ENCODE measurements at regions not wholly inside any gene's neighbourhood (a gene's known extent, or its start where the extent isn't known, plus 50 kb on each side); places are given as distances from the start of the nearest gene placed in this dataset.
"Not testable (repeated sequence)": the region's sequence is repeated elsewhere in the genome, so short reads cannot be mapped to it uniquely, and the experiment has no call there.

- H3K36me3 Mint-ChIP-seq; H3K27me3 Mint-ChIP-seq; H3K4me3 Mint-ChIP-seq; ATAC-seq (ENCODE audit: low read depth); DNase-seq (ENCODE audit: low spot score in 2 of 2); H3K9me3 Mint-ChIP-seq; H3K4me1 Mint-ChIP-seq; H3K27ac Mint-ChIP-seq: not testable (repeated sequence)
These were observed 158.4 kb downstream of the SPATA31A6 start for GRCh38 chr9:42341860-42342259.

GRCh38 chr9:42342297-42342696, 158.8 kb downstream of the SPATA31A6 start:
- H3K4me3 Mint-ChIP-seq; ATAC-seq (ENCODE audit: low read depth); H3K9me3 Mint-ChIP-seq; DNase-seq (ENCODE audit: low spot score in 2 of 2); H3K4me1 Mint-ChIP-seq; H3K27ac Mint-ChIP-seq; H3K36me3 Mint-ChIP-seq; H3K27me3 Mint-ChIP-seq: not testable (repeated sequence)

DNA sequence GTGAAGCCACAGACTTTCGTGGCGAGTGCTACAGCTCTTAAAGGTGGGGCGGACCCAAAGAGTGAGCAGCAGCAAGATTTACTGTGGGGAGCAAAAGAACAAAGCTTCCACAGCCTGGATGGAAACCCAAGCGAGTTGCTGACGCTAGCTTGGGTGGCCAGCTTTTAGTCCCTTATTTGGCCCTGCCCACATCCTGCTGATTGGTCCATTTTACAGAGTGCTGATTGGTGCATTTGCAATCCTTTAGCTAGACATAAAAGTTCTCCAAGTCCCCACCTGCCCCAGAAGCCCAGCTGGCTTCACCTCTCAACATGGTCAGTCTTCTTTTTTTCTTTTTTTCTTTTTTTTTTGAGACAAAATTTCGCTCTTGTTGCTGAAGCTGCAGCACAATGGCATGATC, 161.0 kb downstream of the SPATA31A6 start:
- not testable (repeated sequence) for DNase-seq (ENCODE audit: low spot score in 2 of 2); H3K9me3 Mint-ChIP-seq; H3K4me3 Mint-ChIP-seq; ATAC-seq (ENCODE audit: low read depth); H3K27me3 Mint-ChIP-seq; H3K4me1 Mint-ChIP-seq; H3K36me3 Mint-ChIP-seq; H3K27ac Mint-ChIP-seq

GRCh38 chr9:42346916-42347315, 163.5 kb downstream of the SPATA31A6 start:
- DNase-seq (ENCODE audit: low spot score in 2 of 2); ATAC-seq (ENCODE audit: low read depth); H3K27me3 Mint-ChIP-seq; H3K4me1 Mint-ChIP-seq; H3K36me3 Mint-ChIP-seq; H3K4me3 Mint-ChIP-seq; H3K9me3 Mint-ChIP-seq; H3K27ac Mint-ChIP-seq: not testable (repeated sequence)

DNA sequence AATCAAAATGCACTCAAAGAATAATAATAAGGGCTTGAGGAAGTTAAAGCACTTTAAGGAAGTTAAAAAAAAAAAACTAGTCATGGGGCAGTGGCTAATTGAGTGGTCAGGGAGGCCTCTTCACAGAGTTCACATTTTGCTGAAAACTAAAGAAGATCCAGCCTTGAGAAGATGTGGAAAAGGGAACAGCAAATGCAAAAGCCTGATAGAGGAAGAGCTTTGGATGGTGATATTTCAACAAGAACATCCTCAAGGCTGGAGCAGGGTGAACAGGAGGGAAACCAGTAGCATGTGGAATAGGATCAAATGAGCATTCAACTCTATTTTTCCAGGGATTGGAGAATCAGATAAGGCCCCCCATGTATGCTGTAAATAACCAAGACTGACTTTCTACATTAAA, 165.7 kb downstream of the SPATA31A6 start:
- DNase-seq (ENCODE audit: low spot score in 2 of 2); H3K27me3 Mint-ChIP-seq; H3K9me3 Mint-ChIP-seq; ATAC-seq (ENCODE audit: low read depth); H3K27ac Mint-ChIP-seq; H3K4me1 Mint-ChIP-seq; H3K36me3 Mint-ChIP-seq; H3K4me3 Mint-ChIP-seq: not testable (repeated sequence)

DNA sequence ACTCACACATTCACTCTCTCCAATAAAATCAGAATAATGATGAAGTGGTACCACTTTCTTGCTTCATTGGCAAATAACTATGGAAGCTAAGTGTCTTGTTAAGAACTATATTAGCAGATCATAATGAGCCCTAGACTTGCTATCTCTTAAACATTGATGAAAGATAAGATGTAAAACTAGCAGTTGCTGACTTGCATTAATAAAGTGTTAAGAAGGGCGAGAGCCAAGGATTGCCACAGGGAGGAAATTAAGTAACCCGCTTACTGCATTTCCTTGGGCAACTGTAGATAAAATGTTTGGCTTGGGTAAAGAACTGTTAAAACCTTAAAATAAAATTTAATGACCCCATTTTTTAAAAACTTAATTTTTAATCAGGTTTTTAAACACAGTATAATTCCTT, 167.0 kb downstream of the SPATA31A6 start:
- H3K27me3 Mint-ChIP-seq; DNase-seq (ENCODE audit: low spot score in 2 of 2); H3K4me3 Mint-ChIP-seq; H3K9me3 Mint-ChIP-seq; H3K36me3 Mint-ChIP-seq; ATAC-seq (ENCODE audit: low read depth); H3K4me1 Mint-ChIP-seq; H3K27ac Mint-ChIP-seq: not testable (repeated sequence)

- peak overlapping the region; percentile 63 for H3K4me3 Mint-ChIP-seq
- not testable (repeated sequence) for H3K27me3 Mint-ChIP-seq
These were observed 174.3 kb downstream of the SPATA31A6 start for GRCh38 chr9:42357604-42358373.

DNA sequence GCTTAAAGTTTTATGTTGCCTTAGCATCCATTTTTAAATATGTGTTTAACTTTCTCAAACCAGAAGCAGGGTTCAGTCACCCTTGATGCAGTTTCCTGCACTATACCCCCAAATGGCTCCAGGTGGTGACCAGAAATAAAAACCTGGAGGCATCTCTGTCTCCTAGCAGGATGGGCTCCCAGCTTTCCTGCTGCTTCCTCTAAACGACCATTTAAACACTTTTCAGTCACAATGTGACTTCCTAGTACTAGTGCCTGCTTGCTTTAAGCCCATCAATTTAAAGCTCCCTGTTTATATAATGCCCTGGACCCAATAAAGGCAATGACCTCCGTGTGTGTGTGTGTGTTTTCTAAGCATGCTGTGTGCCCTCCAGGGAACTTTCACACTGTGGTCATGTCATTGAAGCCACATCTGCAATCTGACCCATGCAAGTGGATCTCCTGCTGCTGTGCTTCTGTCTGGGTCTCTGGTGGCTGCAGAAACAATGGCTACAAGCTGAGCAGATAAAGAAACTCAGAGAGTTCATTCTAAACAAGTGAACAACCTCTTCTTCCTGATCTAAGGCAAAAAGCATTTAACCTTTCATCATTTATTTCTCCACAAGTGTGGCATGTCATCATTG, 175.3 kb downstream of the SPATA31A6 start:
- not testable (repeated sequence) for H3K27ac Mint-ChIP-seq; DNase-seq (ENCODE audit: low spot score in 2 of 2); H3K27me3 Mint-ChIP-seq; H3K4me3 Mint-ChIP-seq; H3K36me3 Mint-ChIP-seq; H3K4me1 Mint-ChIP-seq; ATAC-seq (ENCODE audit: low read depth); H3K9me3 Mint-ChIP-seq

More at GRCh38 chr9:42357604-42358373, 174.3 kb downstream of the SPATA31A6 start:
- not testable (repeated sequence) for H3K36me3 Mint-ChIP-seq; H3K4me1 Mint-ChIP-seq; H3K27ac Mint-ChIP-seq; DNase-seq (ENCODE audit: low spot score in 2 of 2); H3K9me3 Mint-ChIP-seq
- ATAC-seq (ENCODE audit: low read depth), result peak; percentile 22

DNA sequence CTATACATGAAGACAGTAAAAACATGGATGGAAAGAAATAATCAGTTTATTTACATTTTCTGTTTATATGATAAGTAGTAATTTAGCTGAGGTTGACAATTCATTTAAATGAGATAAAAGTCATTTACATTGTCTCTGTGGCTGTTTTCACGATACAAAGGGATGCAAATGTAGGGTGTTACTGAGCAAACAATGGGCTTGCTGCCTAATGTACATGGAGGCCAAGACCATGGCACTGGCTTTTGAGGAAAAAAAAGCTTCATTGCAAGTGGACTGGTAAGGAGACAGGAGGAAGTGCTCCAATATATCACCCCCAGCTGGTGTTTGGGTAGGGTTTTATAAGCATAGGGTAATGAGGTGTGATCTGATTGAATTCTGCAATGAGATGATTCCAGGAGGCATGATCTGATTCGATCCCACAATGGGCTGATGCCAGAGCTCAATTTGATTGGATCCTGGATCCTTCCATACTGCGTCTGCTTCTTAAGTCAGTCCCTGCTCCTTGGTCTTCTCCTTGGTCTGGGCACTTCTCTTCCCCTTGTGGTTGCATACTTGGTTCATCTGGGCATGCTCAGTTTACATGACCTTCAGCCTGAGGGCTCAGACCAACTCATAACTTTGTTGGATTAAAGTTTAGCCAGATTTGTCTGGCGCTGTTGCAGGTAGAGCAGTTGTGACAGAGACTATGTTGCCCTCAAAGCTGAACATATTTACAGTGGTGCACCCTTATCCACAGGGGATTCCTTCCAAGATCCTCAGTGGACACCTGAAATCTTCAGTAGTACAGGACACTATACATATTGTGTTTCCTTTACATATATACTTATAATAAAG, 181.2 kb downstream of the SPATA31A6 start:
- H3K4me3 Mint-ChIP-seq; H3K9me3 Mint-ChIP-seq; H3K4me1 Mint-ChIP-seq; H3K27ac Mint-ChIP-seq; ATAC-seq (ENCODE audit: low read depth); H3K27me3 Mint-ChIP-seq; H3K36me3 Mint-ChIP-seq; DNase-seq (ENCODE audit: low spot score in 2 of 2): not testable (repeated sequence)

- not testable (repeated sequence) for H3K27me3 Mint-ChIP-seq; H3K4me3 Mint-ChIP-seq; H3K4me1 Mint-ChIP-seq; H3K27ac Mint-ChIP-seq; H3K9me3 Mint-ChIP-seq; H3K36me3 Mint-ChIP-seq; DNase-seq (ENCODE audit: low spot score in 2 of 2)
- peak; percentile 82 for ATAC-seq (ENCODE audit: low read depth)
These were observed 181.9 kb downstream of the SPATA31A6 start for GRCh38 chr9:42365244-42365945.

DNA sequence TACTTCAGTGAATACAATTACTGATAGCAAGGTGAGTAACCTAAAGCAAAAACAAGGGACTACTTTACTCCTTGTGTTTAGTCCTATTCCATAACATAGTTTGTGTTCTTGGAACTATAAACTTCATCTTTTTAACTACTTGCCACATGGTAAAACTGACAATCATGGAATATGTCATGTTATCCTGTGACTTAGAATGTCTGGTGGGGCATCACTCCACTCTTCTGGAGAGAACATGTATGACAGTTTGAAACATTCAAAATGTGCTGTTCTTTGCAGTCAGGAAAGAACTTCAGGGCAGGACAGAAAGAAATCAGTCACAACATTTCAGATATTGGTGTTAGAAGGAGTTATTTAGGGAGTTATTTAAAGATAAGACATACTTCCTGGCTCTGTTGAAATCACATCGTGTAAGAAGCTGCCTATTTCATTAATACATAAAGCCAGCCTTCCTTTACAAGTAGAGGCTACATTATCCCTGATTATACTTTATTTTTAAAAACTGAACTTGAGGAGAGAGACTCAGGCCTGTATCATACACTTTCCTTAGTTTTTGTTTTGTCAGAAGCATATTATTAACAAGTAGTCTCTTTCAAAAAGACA, 184.9 kb downstream of the SPATA31A6 start:
- not testable (repeated sequence) for H3K36me3 Mint-ChIP-seq; DNase-seq (ENCODE audit: low spot score in 2 of 2); H3K27ac Mint-ChIP-seq; H3K4me3 Mint-ChIP-seq; H3K27me3 Mint-ChIP-seq; H3K9me3 Mint-ChIP-seq; H3K4me1 Mint-ChIP-seq; ATAC-seq (ENCODE audit: low read depth)

DNA sequence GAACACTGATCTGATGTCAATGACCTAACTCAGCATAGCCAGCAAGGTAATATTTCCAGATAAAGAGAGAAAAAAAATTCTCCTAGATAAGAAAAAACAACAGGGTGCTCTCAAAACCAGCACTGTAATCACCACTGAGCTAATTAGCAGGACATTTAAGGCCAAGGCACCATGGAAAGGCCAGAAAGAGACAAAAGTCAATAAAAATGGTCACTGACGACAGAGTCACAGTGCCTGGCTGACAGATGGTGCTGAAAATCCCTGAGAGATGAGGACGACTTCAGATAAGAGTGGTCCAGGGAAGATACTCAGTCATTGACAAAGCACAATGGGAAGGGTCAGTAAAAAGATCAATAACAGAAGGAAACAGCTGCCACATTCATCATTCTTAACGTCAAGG, 186.7 kb downstream of the SPATA31A6 start:
- H3K4me3 Mint-ChIP-seq; H3K27ac Mint-ChIP-seq; H3K4me1 Mint-ChIP-seq; H3K36me3 Mint-ChIP-seq; ATAC-seq (ENCODE audit: low read depth); DNase-seq (ENCODE audit: low spot score in 2 of 2); H3K27me3 Mint-ChIP-seq; H3K9me3 Mint-ChIP-seq: not testable (repeated sequence)

- DNase-seq (ENCODE audit: low spot score in 2 of 2); H3K4me3 Mint-ChIP-seq; H3K4me1 Mint-ChIP-seq; H3K36me3 Mint-ChIP-seq; H3K27ac Mint-ChIP-seq; H3K27me3 Mint-ChIP-seq; ATAC-seq (ENCODE audit: low read depth); H3K9me3 Mint-ChIP-seq: not testable (repeated sequence)
These were observed 188.0 kb downstream of the SPATA31A6 start for GRCh38 chr9:42371417-42371816.
